ENCODE measurements at regions not wholly inside any gene's neighbourhood (a gene's known extent, or its start where the extent isn't known, plus 50 kb on each side); places are given as distances from the start of the nearest gene placed in this dataset.

DNA sequence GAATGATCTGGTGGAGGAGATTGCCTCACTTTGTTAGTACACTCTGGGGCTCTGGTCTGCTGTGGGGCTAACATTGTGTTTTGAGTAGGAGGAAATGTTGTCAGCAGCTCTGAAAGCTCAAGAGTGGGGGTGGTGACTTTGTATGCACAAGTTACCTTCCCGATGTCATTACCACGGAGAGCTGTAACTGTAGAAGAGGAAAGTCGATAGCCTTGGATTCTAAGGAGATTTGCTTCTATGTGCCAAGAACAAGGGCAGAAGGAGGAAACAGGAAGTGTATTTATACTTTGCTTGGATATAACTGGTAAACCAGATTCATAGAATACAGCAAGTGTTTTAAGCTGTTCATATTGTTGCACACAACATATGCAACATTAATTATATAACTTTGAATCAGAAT lies 196.1 kb downstream of the AMY1C start:
- TF ChIP-seq, protein P1, sequence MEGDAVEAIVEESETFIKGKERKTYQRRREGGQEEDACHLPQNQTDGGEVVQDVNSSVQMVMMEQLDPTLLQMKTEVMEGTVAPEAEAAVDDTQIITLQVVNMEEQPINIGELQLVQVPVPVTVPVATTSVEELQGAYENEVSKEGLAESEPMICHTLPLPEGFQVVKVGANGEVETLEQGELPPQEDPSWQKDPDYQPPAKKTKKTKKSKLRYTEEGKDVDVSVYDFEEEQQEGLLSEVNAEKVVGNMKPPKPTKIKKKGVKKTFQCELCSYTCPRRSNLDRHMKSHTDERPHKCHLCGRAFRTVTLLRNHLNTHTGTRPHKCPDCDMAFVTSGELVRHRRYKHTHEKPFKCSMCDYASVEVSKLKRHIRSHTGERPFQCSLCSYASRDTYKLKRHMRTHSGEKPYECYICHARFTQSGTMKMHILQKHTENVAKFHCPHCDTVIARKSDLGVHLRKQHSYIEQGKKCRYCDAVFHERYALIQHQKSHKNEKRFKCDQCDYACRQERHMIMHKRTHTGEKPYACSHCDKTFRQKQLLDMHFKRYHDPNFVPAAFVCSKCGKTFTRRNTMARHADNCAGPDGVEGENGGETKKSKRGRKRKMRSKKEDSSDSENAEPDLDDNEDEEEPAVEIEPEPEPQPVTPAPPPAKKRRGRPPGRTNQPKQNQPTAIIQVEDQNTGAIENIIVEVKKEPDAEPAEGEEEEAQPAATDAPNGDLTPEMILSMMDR (IDR thresholded peaks at IDR 0.05 in 2 of 3, conservative IDR thresholded peaks at IDR 0.05 in 1 of 3; ENCODE audit: control insufficient read depth in 2 of 3, extremely low read depth in 1 of 3, insufficient read depth in 1 of 3, low read depth in 3 of 3, low read length in 3 of 3) = no peak
- no peak for TF ChIP-seq EZH2 (IDR thresholded peaks at IDR 0.05; ENCODE audit: borderline replicate concordance, control insufficient read depth, low read depth, low read length)

Measured in GM12878 (cell line).